ENCODE measurements at regions not wholly inside any gene's neighbourhood (a gene's known extent, or its start where the extent isn't known, plus 50 kb on each side); places are given as distances from the start of the nearest gene placed in this dataset.
"Not testable (repeated sequence)": the region's sequence is repeated elsewhere in the genome, so short reads cannot be mapped to it uniquely, and the experiment has no call there.

DNA sequence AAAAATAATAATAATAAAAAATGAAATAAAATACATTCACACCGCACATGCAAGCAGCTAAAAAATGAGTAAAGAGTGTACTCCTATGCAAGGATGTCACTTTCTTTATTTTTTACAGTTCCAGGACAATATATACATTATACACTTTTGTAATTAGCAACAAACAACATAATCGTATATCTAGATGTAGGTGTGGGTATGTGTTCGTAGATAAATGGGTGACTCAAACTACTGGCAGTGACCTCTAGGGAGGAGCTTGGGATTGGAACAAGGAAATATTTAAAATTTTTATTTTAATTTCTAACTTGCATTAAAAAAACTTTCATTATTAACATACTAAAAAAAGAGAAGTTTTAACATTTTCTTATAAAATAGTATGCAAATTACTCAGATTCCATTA, 86.1 kb upstream of the MYLIP start:
- H3K27me3 ChIP-seq: no peaks in the 10 kb centered on the region
- TF ChIP-seq POLR2AphosphoS5 (IDR thresholded peaks at IDR 0.05) (no peak), EP300 (IDR thresholded peaks at IDR 0.05) (no peak), POLR2A (IDR thresholded peaks at IDR 0.05) (no peak)
- TF ChIP-seq, protein P1, sequence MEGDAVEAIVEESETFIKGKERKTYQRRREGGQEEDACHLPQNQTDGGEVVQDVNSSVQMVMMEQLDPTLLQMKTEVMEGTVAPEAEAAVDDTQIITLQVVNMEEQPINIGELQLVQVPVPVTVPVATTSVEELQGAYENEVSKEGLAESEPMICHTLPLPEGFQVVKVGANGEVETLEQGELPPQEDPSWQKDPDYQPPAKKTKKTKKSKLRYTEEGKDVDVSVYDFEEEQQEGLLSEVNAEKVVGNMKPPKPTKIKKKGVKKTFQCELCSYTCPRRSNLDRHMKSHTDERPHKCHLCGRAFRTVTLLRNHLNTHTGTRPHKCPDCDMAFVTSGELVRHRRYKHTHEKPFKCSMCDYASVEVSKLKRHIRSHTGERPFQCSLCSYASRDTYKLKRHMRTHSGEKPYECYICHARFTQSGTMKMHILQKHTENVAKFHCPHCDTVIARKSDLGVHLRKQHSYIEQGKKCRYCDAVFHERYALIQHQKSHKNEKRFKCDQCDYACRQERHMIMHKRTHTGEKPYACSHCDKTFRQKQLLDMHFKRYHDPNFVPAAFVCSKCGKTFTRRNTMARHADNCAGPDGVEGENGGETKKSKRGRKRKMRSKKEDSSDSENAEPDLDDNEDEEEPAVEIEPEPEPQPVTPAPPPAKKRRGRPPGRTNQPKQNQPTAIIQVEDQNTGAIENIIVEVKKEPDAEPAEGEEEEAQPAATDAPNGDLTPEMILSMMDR (IDR thresholded peaks at IDR 0.05): no peak
- intact Hi-C loops (cut with DNase I; ENCODE audit: low total_unique reads): no loop called here
- 58 to 80% (median 71%) methylated on average over 3 of the region's 3 CpGs for WGBS, 5 donors
- peaks cover 0 to 23% (median 3%) of the 10 kb centered on the region in 4 donors for H3K4me1 ChIP-seq
- no peaks in the 10 kb centered on the region for H3K36me3 ChIP-seq
- H3K9me3 ChIP-seq: peaks cover 0 to 7% (median 3%) of the 10 kb centered on the region in 4 donors
- no peak overlapping the region for H3K4me3 ChIP-seq
- DNase-seq: no peak
- no peak overlapping the region for H3K27ac ChIP-seq

DNA sequence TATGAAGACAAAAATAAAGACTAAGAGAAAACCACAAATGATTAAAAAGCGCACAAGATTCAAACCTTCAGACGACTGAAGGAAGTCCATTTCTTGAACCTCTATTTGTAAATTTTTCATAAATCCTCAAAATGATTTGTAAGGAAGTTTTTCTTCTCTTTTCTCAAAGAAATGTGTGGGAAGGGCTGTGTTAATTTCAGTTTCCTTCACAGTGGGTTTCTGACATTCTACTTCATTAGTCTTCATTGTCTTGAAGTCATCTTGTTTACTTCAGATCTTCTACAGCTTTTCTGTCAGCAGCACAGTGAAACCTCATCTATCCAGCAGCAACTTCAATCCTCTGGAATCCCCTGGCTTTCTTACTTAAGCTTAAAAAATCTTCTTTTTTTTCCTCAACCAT, 87.6 kb upstream of the MYLIP start:
- WGBS, 5 donors: 63 to 87% (median 79%) methylated on average over 2 of the region's 2 CpGs
- Histone ChIP-seq H3K36me3 (no peaks in the 10 kb centered on the region), H3K27ac (no peak overlapping the region), H3K4me3 (no peak overlapping the region), H3K27me3 (no peaks in the 10 kb centered on the region), H3K4me1 (peaks cover 0 to 23% (median 3%) of the 10 kb centered on the region in 4 donors), H3K9me3 (peaks cover 0 to 7% (median 3%) of the 10 kb centered on the region in 4 donors)
- DNase-seq: no peak
- intact Hi-C loops (cut with DNase I; ENCODE audit: low total_unique reads): no loop called here
- TF ChIP-seq, protein P1 (IDR thresholded peaks at IDR 0.05): no peak
- TF ChIP-seq POLR2A (IDR thresholded peaks at IDR 0.05): no peak
- no peak for TF ChIP-seq EP300 (IDR thresholded peaks at IDR 0.05)
- TF ChIP-seq POLR2AphosphoS5 (IDR thresholded peaks at IDR 0.05): no peak

DNA sequence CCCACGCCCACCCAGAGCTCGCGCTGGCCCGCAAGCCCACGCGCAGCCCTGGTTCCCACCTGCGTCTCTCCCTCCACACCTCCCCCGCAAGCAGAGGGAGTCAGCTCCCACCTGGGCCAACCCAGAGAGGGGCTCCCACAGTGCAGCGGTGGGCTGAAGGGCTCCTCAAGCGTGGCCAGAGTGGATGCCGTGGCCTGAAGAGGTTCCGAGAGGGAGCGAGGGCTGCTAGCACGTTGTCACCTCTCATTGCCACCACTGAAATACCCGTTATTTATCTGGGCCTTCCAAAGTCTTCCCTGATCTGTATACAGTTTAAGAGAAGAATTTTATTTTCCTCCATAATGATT, 88.3 kb upstream of the MYLIP start:
- intact Hi-C loops (cut with DNase I; ENCODE audit: low total_unique reads): no loop called here
- WGBS, 5 donors: 88 to 98% (median 90%) methylated on average over 10 to 15 of the region's 15 CpGs
- H3K27ac ChIP-seq: no peak overlapping the region
- H3K27me3 ChIP-seq: no peaks in the 10 kb centered on the region
- peaks cover 0 to 23% (median 3%) of the 10 kb centered on the region in 4 donors for H3K4me1 ChIP-seq
- no peak overlapping the region for H3K4me3 ChIP-seq
- TF ChIP-seq, protein P1 (IDR thresholded peaks at IDR 0.05): no peak
- TF ChIP-seq POLR2AphosphoS5 (IDR thresholded peaks at IDR 0.05): no peak
- TF ChIP-seq POLR2A (IDR thresholded peaks at IDR 0.05): no peak
- no peak for TF ChIP-seq EP300 (IDR thresholded peaks at IDR 0.05)
- H3K36me3 ChIP-seq: no peaks in the 10 kb centered on the region
- DNase-seq: no peak
- peaks cover 0 to 7% (median 3%) of the 10 kb centered on the region in 4 donors for H3K9me3 ChIP-seq

DNA sequence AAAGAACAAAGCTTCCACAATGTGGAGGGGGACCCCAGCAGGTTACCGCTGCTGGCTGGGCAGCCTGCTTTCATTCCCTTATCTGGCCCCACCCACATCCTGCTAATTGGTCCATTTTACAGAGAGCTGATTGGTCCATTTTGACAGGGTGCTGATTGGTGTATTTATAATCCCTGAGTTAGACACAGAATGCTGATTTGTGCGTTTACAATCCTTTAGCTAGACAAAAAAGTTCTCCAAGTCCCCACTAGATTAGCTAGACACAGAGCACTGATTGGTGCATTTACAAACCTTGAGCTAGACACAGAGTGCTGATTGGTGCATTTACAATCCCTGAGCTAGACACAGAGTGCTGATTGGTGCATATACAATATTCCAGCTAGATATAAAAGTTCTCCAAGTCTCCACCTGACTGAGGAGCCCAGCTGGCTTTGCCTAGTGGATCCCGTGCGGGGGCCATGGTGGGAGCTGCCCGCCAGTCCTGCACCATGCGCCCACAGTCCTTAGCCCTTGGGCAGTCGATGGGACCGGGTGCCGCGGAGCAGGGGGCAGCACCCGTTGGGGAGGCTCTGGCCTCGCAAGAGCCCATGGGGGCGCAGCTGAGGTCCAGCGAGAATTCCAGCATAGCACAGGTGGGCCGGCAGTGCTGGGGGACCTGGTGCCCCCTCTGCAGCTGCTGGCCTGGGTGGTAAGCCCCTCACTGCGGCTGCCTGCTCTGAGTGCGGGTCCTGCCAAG, 88.8 kb upstream of the MYLIP start:
- H3K27me3 ChIP-seq, H3K27ac ChIP-seq: not testable (repeated sequence)

DNA sequence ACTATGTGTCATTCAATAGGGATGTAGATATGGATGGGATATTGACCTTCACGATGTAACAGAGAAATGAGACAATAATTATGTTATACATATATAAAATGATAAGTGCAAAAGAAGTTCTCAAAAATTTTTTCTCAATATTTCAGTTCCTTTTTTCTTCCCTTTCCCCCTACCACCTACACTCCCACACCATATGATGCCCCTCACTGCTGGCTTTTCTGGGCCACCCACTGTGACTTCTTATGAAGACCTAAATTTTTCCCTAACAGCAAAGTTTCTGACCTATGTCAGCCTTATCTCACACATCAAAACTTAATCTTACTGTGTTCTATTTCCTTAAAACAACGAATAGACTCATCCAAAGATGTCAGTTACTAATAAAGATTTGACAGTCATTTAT, 89.9 kb upstream of the MYLIP start:
- H3K27me3 ChIP-seq: no peaks in the 10 kb centered on the region
- intact Hi-C loops (cut with DNase I; ENCODE audit: low total_unique reads): no loop called here
- WGBS, 5 donors: 68 to 73% (median 71%) methylated on average over 2 of the region's 2 CpGs
- peaks cover 0 to 18% (median 1%) of the 10 kb centered on the region in 4 donors for H3K4me1 ChIP-seq
- peaks cover 0 to 7% (median 3%) of the 10 kb centered on the region in 4 donors for H3K9me3 ChIP-seq
- no peak overlapping the region for H3K27ac ChIP-seq
- no peak overlapping the region for H3K4me3 ChIP-seq
- no peaks in the 10 kb centered on the region for H3K36me3 ChIP-seq
- no peak for TF ChIP-seq EP300 (IDR thresholded peaks at IDR 0.05)
- TF ChIP-seq, protein P1 (IDR thresholded peaks at IDR 0.05): no peak
- DNase-seq: no peak

More for the DNA sequence above, 88.8 kb upstream of the MYLIP start:
- H3K4me3 ChIP-seq; H3K9me3 ChIP-seq; intact Hi-C loops (cut with DNase I; ENCODE audit: low total_unique reads); H3K36me3 ChIP-seq; DNase-seq: not testable (repeated sequence)
- H3K4me1 ChIP-seq: peaks cover 0 to 23% (median 3%) of the 10 kb centered on the region in 4 donors
- 94 to 98% (median 97%) methylated on average over 16 to 17 of the region's 17 CpGs for WGBS, 5 donors

Measured in stomach (tissue), 8 donors.